ENCODE measurements at regions not wholly inside any gene's neighbourhood (a gene's known extent, or its start where the extent isn't known, plus 50 kb on each side); places are given as distances from the start of the nearest gene placed in this dataset.

GRCh38 chr1:39142401-39143060 is 62.0 kb upstream of the MACF1 start:
- POLR2A ChIA-PET = interaction anchor here (0.6 kb wide), 1 partner anchor 33 kb away, joined by 7 read pairs; no protein-coding TSS in a partner anchor
- Histone ChIP-seq H2AFZ (ENCODE audit: control insufficient read depth, low read depth, low read length) (no peak overlapping the region), H3K27ac (ENCODE audit: control insufficient read depth, insufficient read depth) (no peak overlapping the region), H3K36me3 (ENCODE audit: control insufficient read depth in 2 of 2, insufficient read depth in 2 of 2, low read length in 1 of 2) (no peaks in the 10 kb centered on the region), H3K79me2 (ENCODE audit: control insufficient read depth, insufficient read depth, low read length) (peaks cover 1% of the 10 kb centered on the region), H3K9ac (ENCODE audit: control insufficient read depth, insufficient read depth, low read length) (no peak overlapping the region), H4K20me1 (ENCODE audit: control insufficient read depth, insufficient read depth) (no peaks in the 10 kb centered on the region), H3K9me3 (replicated peaks; ENCODE audit: control insufficient read depth, insufficient read depth, low read length) (no peaks in the 10 kb centered on the region), H3K4me1 (ENCODE audit: control insufficient read depth, insufficient read depth, low read length) (no peaks in the 10 kb centered on the region), H3K4me3 (no peak overlapping the region), H3K4me2 (ENCODE audit: control insufficient read depth, insufficient read depth) (no peak overlapping the region), H3K27me3 (replicated peaks in 1 of 2; ENCODE audit: control insufficient read depth in 2 of 2, insufficient read depth in 2 of 2, low read length in 1 of 2) (no peaks in the 10 kb centered on the region)
- RAD21 ChIA-PET (ENCODE audit: unreplicated experiment) = interaction anchor here (0.7 to 1.5 kb wide), 4 partner anchors 10 to 130 kb away, joined by 3 to 4 read pairs (median 3); no protein-coding TSS in a partner anchor
- CTCF ChIA-PET = interaction anchor here (1.2 to 2.0 kb wide), 5 partner anchors 15 to 835 kb away, joined by 3 to 18 read pairs (median 3); no protein-coding TSS in a partner anchor
- intact Hi-C loops (cut with micrococcal nuclease; ENCODE audit: unreplicated experiment) (no loop called here), in situ Hi-C loops (cut with MboI) (no loop called here)
- ATAC-seq (no peak), FAIRE-seq (no peak), DNase-seq (ENCODE audit: low read depth, low spot score) (no peak)
- TF ChIP-seq, protein P1, sequence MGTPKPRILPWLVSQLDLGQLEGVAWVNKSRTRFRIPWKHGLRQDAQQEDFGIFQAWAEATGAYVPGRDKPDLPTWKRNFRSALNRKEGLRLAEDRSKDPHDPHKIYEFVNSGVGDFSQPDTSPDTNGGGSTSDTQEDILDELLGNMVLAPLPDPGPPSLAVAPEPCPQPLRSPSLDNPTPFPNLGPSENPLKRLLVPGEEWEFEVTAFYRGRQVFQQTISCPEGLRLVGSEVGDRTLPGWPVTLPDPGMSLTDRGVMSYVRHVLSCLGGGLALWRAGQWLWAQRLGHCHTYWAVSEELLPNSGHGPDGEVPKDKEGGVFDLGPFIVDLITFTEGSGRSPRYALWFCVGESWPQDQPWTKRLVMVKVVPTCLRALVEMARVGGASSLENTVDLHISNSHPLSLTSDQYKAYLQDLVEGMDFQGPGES (IDR thresholded peaks at IDR 0.05) = no peak
- TF ChIP-seq RUNX3 (IDR thresholded peaks at IDR 0.05; ENCODE audit: low read length) = no peak
- no peak for TF ChIP-seq CHD1 (IDR thresholded peaks at IDR 0.05; ENCODE audit: low read depth, low read length)
- TF ChIP-seq, protein P2, sequence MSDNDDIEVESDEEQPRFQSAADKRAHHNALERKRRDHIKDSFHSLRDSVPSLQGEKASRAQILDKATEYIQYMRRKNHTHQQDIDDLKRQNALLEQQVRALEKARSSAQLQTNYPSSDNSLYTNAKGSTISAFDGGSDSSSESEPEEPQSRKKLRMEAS (IDR thresholded peaks at IDR 0.05; ENCODE audit: low read depth, low read length) = no peak
- TF ChIP-seq, protein P3, sequence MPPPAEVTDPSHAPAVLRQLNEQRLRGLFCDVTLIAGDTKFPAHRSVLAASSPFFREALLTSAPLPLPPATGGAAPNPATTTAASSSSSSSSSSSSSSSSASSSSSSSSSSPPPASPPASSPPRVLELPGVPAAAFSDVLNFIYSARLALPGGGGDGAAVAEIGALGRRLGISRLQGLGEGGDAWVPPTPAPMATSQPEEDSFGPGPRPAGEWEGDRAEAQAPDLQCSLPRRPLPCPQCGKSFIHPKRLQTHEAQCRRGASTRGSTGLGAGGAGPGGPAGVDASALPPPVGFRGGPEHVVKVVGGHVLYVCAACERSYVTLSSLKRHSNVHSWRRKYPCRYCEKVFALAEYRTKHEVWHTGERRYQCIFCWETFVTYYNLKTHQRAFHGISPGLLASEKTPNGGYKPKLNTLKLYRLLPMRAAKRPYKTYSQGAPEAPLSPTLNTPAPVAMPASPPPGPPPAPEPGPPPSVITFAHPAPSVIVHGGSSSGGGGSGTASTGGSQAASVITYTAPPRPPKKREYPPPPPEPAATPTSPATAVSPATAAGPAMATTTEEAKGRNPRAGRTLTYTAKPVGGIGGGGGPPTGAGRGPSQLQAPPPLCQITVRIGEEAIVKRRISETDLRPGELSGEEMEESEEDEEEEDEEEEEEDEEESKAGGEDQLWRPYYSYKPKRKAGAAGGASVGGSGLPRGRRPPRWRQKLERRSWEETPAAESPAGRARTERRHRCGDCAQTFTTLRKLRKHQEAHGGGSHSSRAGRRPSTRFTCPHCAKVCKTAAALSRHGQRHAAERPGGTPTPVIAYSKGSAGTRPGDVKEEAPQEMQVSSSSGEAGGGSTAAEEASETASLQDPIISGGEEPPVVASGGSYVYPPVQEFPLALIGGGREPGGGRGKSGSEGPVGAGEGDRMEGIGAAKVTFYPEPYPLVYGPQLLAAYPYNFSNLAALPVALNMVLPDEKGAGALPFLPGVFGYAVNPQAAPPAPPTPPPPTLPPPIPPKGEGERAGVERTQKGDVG (CRISPR knock-in tag; IDR thresholded peaks at IDR 0.05) = no peak
- TF ChIP-seq GABPA (IDR thresholded peaks at IDR 0.05; ENCODE audit: low read depth) = no peak
- TF ChIP-seq POLR2A (IDR thresholded peaks at IDR 0.05; ENCODE audit: low read depth, low read length) = no peak
- no peak for TF ChIP-seq NBN (IDR thresholded peaks at IDR 0.05)
- TF ChIP-seq, protein P4, sequence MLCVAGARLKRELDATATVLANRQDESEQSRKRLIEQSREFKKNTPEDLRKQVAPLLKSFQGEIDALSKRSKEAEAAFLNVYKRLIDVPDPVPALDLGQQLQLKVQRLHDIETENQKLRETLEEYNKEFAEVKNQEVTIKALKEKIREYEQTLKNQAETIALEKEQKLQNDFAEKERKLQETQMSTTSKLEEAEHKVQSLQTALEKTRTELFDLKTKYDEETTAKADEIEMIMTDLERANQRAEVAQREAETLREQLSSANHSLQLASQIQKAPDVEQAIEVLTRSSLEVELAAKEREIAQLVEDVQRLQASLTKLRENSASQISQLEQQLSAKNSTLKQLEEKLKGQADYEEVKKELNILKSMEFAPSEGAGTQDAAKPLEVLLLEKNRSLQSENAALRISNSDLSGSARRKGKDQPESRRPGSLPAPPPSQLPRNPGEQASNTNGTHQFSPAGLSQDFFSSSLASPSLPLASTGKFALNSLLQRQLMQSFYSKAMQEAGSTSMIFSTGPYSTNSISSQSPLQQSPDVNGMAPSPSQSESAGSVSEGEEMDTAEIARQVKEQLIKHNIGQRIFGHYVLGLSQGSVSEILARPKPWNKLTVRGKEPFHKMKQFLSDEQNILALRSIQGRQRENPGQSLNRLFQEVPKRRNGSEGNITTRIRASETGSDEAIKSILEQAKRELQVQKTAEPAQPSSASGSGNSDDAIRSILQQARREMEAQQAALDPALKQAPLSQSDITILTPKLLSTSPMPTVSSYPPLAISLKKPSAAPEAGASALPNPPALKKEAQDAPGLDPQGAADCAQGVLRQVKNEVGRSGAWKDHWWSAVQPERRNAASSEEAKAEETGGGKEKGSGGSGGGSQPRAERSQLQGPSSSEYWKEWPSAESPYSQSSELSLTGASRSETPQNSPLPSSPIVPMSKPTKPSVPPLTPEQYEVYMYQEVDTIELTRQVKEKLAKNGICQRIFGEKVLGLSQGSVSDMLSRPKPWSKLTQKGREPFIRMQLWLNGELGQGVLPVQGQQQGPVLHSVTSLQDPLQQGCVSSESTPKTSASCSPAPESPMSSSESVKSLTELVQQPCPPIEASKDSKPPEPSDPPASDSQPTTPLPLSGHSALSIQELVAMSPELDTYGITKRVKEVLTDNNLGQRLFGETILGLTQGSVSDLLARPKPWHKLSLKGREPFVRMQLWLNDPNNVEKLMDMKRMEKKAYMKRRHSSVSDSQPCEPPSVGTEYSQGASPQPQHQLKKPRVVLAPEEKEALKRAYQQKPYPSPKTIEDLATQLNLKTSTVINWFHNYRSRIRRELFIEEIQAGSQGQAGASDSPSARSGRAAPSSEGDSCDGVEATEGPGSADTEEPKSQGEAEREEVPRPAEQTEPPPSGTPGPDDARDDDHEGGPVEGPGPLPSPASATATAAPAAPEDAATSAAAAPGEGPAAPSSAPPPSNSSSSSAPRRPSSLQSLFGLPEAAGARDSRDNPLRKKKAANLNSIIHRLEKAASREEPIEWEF (IDR thresholded peaks at IDR 0.05; ENCODE audit: insufficient replicate concordance, low read depth, low read length) = no peak
- no peak for TF ChIP-seq CHD4 (IDR thresholded peaks at IDR 0.05)
- TF ChIP-seq SMARCA5 (IDR thresholded peaks at IDR 0.05) = no peak
- 33% methylated on average over 3 of the region's 3 CpGs for WGBS (ENCODE audit: insufficient coverage, insufficient replicate concordance, low lambda C conversion rate, missing lambda C conversion rate)
- BruUV-seq (replicated peaks) = no TSS peak
- SMC1A ChIA-PET (ENCODE audit: uncharacterized antibody, unreplicated experiment) = interaction anchor here (1.2 to 1.7 kb wide), 4 partner anchors 13 to 51 kb away, joined by 3 to 5 read pairs (median 4); no protein-coding TSS in a partner anchor

Measured in GM12878 (cell line).